OCI-LY1 (cell line): ENCODE measurements at regions not wholly inside any gene's neighbourhood (a gene's known extent, or its start where the extent isn't known, plus 50 kb on each side); places are given as distances from the start of the nearest gene placed in this dataset.

ENCODE experiments used
- H2AFZ ChIP-seq: fragments of 200-600 bp; sonication (generic), shearing (Covaris generic); 2 replicates; pipeline ENCODE4 v1.6.0; 2014; ENCODE audit warnings: antibody characterized with exemption, mild to moderate bottlenecking, low read length
- H3F3A ChIP-seq: fragments of 200-600 bp; sonication (generic), shearing (Covaris generic); 2 replicates; pipeline ENCODE4 v1.6.0; 2014; ENCODE audit warnings: mild to moderate bottlenecking, antibody characterized with exemption, low read length, moderate library complexity; ENCODE audit not compliant: insufficient read depth
- H3K27ac ChIP-seq: fragments of 200-600 bp; sonication (generic); 2 replicates; pipeline ENCODE4 v1.5.1; 2014; ENCODE audit warnings: low read length, mixed run types, mild to moderate bottlenecking, low read depth; ENCODE audit not compliant: poor library complexity, severe bottlenecking
- H3K27me3 ChIP-seq: fragments of 200-600 bp; sonication (generic); 2 replicates; pipeline ENCODE4 v1.6.0; 2014; ENCODE audit warnings: antibody characterized with exemption, mild to moderate bottlenecking, low read length, moderate library complexity; ENCODE audit not compliant: insufficient read depth
- H3K36me3 ChIP-seq: fragments of 200-600 bp; sonication (generic); 2 replicates; pipeline ENCODE4 v1.6.1; 2014; ENCODE audit warnings: mild to moderate bottlenecking, antibody characterized with exemption, low read length, moderate library complexity, mixed read lengths; ENCODE audit not compliant: insufficient read depth
- H3K4me1 ChIP-seq: fragments of 200-600 bp; sonication (generic); 2 replicates; pipeline ENCODE4 v1.5.1; 2014; ENCODE audit warnings: mild to moderate bottlenecking, low read length, moderate library complexity; ENCODE audit not compliant: insufficient read depth, severe bottlenecking
- H3K4me2 ChIP-seq: fragments of 200-600 bp; sonication (generic), shearing (Covaris generic); 2 replicates; pipeline ENCODE4 v1.6.1; 2014; ENCODE audit warnings: low read length
- H3K4me3 ChIP-seq: fragments of 200-600 bp; sonication (generic); 2 replicates; pipeline ENCODE4 v1.5.1; 2014; ENCODE audit warnings: low read length, low read depth, mild to moderate bottlenecking, mixed read lengths; ENCODE audit not compliant: poor library complexity, severe bottlenecking
- H3K79me2 ChIP-seq: fragments of 200-600 bp; shearing (Covaris generic); 2 replicates; pipeline ENCODE4 v1.6.1; 2016; ENCODE audit warnings: mixed run types, low read length, mixed read lengths; ENCODE audit not compliant: insufficient read depth
- H3K9ac ChIP-seq: fragments of 200-600 bp; sonication (generic), shearing (Covaris generic); 2 replicates; pipeline ENCODE4 v1.6.1; 2014; ENCODE audit warnings: mild to moderate bottlenecking, low read length, mixed read lengths
- H3K9me2 ChIP-seq: fragments of 200-600 bp; sonication (generic), shearing (Covaris generic); 2 replicates; pipeline ENCODE4 v1.6.1; 2014; ENCODE audit warnings: low read depth, mild to moderate bottlenecking, low read length, mixed read lengths
- H3K9me3 ChIP-seq: fragments of 200-600 bp; shearing (Covaris generic); 2 replicates; pipeline ENCODE4 v1.6.1; 2014; ENCODE audit warnings: low read length, mixed read lengths
- H4K20me1 ChIP-seq: fragments of 200-600 bp; sonication (generic), shearing (Covaris generic); 2 replicates; pipeline ENCODE4 v1.6.0; 2016; ENCODE audit warnings: mild to moderate bottlenecking, low read length; ENCODE audit not compliant: insufficient read depth
- EZH2 ChIP-seq: fragments of 200-600 bp; sonication (generic), shearing (Covaris generic); IDR thresholded peaks from 2 replicates; pipeline ENCODE4 v1.8.0; 2017; ENCODE audit warnings: borderline replicate concordance, mixed run types, mild to moderate bottlenecking, antibody characterized with exemption, low read length, moderate library complexity, mixed read lengths
- TF ChIP-seq, protein P1 (sequence below): fragments of 200-600 bp; sonication (generic), shearing (Covaris generic); IDR thresholded peaks from 2 replicates; pipeline ENCODE4 v1.5.1; 2017; ENCODE audit warnings: mild to moderate bottlenecking, antibody characterized with exemption, low read length, moderate library complexity, mixed read lengths

DNA sequence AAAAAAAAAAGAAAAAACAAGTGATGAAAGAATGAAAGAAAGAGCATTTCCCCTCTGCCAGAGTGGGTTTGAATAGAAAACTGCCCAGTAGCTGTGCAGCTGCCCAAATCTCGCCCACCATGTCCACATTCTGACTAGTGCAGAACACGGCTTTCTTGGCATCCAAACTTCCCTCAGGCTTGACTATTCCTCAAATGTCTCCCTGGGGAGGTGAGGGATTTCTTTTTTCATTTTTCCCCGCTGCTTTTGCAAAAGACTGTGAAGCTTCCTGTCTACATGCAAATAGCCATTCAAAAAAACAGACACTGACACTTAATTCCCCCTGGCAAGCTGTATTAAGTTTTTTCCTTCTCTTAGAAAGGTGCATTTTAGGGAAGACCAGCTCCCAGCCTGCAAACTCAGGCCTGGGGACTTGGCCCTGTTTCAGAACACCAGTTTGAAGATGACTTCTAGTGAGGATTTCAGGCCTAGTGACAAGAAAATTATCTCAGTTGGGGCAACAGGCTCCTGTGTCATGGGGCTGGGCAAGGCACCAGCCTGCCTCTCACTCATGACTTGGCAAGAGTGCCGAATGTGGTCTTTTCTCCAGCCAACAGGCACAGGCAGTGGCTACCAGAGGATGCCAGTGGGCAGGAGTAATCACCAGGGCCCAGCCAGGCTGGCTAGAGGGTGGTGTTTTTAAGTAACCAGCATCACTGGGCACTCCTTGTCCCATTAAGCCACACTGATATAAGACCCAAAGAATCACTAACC, 178.1 kb upstream of the NFIA start:
- H4K20me1 ChIP-seq = no peaks in the 10 kb centered on the region
- H3K9ac ChIP-seq = no peak overlapping the region
- H2AFZ ChIP-seq = no peak overlapping the region
- H3K36me3 ChIP-seq = no peaks in the 10 kb centered on the region
- H3K27ac ChIP-seq = no peak overlapping the region
- H3K4me1 ChIP-seq = no peaks in the 10 kb centered on the region
- no peaks in the 10 kb centered on the region for H3K27me3 ChIP-seq
- no peak overlapping the region for H3K4me2 ChIP-seq
- no peaks in the 10 kb centered on the region for H3K9me3 ChIP-seq
- no peaks in the 10 kb centered on the region for H3F3A ChIP-seq
- TF ChIP-seq EZH2 = no peak
- H3K9me2 ChIP-seq = no peaks in the 10 kb centered on the region
- no peaks in the 10 kb centered on the region for H3K79me2 ChIP-seq
- no peak overlapping the region for H3K4me3 ChIP-seq

DNA sequence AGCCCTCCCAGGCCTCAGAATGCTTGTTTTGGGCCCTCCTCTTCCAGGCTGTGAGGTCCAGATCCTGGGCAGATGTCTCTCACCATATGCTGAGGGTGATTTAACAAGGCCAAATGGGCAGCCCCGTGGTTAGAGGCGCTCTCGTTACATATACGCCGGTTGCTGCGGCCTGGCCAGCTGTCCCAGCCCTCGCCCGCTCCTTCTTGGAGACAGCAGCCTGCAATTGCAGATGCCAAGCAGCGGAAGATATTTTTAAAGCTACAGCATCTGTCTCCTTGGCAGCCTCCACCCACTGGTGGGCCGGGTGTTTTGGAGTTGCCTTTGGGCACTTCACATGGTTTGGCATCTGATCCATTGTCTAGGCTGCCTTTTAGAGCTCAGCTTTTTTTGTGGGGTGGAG, 178.8 kb upstream of the NFIA start:
- Histone ChIP-seq H3F3A (no peaks in the 10 kb centered on the region), H3K27me3 (no peaks in the 10 kb centered on the region), H2AFZ (no peak overlapping the region), H3K79me2 (no peaks in the 10 kb centered on the region), H3K4me3 (no peak overlapping the region), H3K36me3 (no peaks in the 10 kb centered on the region), H3K4me1 (no peaks in the 10 kb centered on the region), H4K20me1 (no peaks in the 10 kb centered on the region), H3K4me2 (no peak overlapping the region), H3K9ac (no peak overlapping the region), H3K9me3 (no peaks in the 10 kb centered on the region), H3K27ac (no peak overlapping the region), H3K9me2 (no peaks in the 10 kb centered on the region)
- TF ChIP-seq, protein P1, sequence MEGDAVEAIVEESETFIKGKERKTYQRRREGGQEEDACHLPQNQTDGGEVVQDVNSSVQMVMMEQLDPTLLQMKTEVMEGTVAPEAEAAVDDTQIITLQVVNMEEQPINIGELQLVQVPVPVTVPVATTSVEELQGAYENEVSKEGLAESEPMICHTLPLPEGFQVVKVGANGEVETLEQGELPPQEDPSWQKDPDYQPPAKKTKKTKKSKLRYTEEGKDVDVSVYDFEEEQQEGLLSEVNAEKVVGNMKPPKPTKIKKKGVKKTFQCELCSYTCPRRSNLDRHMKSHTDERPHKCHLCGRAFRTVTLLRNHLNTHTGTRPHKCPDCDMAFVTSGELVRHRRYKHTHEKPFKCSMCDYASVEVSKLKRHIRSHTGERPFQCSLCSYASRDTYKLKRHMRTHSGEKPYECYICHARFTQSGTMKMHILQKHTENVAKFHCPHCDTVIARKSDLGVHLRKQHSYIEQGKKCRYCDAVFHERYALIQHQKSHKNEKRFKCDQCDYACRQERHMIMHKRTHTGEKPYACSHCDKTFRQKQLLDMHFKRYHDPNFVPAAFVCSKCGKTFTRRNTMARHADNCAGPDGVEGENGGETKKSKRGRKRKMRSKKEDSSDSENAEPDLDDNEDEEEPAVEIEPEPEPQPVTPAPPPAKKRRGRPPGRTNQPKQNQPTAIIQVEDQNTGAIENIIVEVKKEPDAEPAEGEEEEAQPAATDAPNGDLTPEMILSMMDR = no peak
- TF ChIP-seq EZH2 = no peak

DNA sequence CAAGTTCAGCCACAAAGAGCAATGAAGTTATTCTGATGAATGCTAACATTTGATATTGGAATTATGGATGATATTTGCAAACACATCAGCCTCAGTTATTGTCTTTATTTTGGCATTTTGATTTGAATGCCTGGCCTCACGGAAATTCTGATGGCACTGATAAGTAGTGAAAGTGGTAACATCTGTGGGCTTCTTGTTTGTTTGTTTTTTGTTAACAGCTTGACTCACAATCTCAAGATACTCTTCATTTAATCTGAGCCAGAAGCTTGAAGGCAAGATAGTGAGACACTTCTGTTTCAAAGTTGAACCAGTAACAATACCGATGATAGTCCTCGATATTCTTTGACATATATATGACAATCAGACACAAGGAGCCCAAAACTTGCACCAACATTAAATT, 182.9 kb upstream of the NFIA start:
- no peaks in the 10 kb centered on the region for H3F3A ChIP-seq
- H4K20me1 ChIP-seq = no peaks in the 10 kb centered on the region
- H3K9me2 ChIP-seq = no peaks in the 10 kb centered on the region
- H3K79me2 ChIP-seq = no peaks in the 10 kb centered on the region
- no peak overlapping the region for H3K4me3 ChIP-seq
- no peak overlapping the region for H3K27ac ChIP-seq
- TF ChIP-seq EZH2 = no peak
- TF ChIP-seq, protein P1 = no peak
- no peaks in the 10 kb centered on the region for H3K36me3 ChIP-seq
- H3K4me2 ChIP-seq = no peak overlapping the region
- H3K9ac ChIP-seq = no peak overlapping the region
- no peaks in the 10 kb centered on the region for H3K9me3 ChIP-seq
- no peaks in the 10 kb centered on the region for H3K27me3 ChIP-seq
- H3K4me1 ChIP-seq = no peaks in the 10 kb centered on the region
- no peak overlapping the region for H2AFZ ChIP-seq

DNA sequence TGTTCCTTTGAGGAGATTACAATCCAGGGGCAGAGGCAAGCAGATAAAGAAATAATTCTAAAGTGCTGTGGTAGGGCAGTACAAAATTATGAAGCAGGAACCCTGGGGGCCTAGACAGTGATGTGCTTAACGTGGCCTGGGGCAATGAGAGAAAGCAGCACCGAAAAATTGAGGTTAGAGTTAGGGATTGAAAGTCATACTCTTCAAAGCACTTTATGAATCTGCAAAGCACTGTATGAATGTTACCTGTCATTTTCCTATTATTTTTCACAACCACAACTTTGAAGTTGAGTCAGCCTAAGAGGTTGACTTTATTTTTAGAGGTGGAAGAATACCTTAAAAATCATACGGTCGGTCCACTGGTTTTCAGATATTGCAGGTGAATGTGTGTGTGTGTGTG, 183.4 kb upstream of the NFIA start:
- Histone ChIP-seq H4K20me1 (no peaks in the 10 kb centered on the region), H3K9me2 (no peaks in the 10 kb centered on the region), H3F3A (no peaks in the 10 kb centered on the region), H3K9ac (no peak overlapping the region), H3K79me2 (no peaks in the 10 kb centered on the region), H3K9me3 (no peaks in the 10 kb centered on the region), H3K4me2 (no peak overlapping the region), H3K27ac (no peak overlapping the region), H3K36me3 (no peaks in the 10 kb centered on the region), H3K4me1 (no peaks in the 10 kb centered on the region), H3K27me3 (no peaks in the 10 kb centered on the region), H2AFZ (no peak overlapping the region), H3K4me3 (no peak overlapping the region)
- TF ChIP-seq, protein P1 = no peak
